ENCODE measurements at regions not wholly inside any gene's neighbourhood (a gene's known extent, or its start where the extent isn't known, plus 50 kb on each side); places are given as distances from the start of the nearest gene placed in this dataset.
"Not testable (repeated sequence)": the region's sequence is repeated elsewhere in the genome, so short reads cannot be mapped to it uniquely, and the experiment has no call there.

- DNase-seq (ENCODE audit: low spot score): no peak
These were observed 67.2 kb upstream of the RAB6C start for GRCh38 chr2:129912066-129912820.

- no peak for DNase-seq (ENCODE audit: low spot score)
These were observed 66.4 kb upstream of the RAB6C start for GRCh38 chr2:129912871-129913694.

- DNase-seq (ENCODE audit: low spot score): no peak
These were observed 65.6 kb upstream of the RAB6C start for GRCh38 chr2:129913695-129914495.

GRCh38 chr2:129914538-129915302 is 64.7 kb upstream of the RAB6C start:
- no peak for DNase-seq (ENCODE audit: low spot score)

GRCh38 chr2:129915303-129915840 is 64.1 kb upstream of the RAB6C start:
- no peak for DNase-seq (ENCODE audit: low spot score)

- no peak for DNase-seq (ENCODE audit: low spot score)
These were observed 60.9 kb upstream of the RAB6C start for GRCh38 chr2:129918604-129919003.

GRCh38 chr2:129922571-129923264 is 56.7 kb upstream of the RAB6C start:
- no peak for DNase-seq (ENCODE audit: low spot score)

GRCh38 chr2:129923265-129924091 is 56.0 kb upstream of the RAB6C start:
- DNase-seq (ENCODE audit: low spot score): peak; percentile 73

GRCh38 chr2:129924115-129924514 is 55.4 kb upstream of the RAB6C start:
- DNase-seq (ENCODE audit: low spot score): not testable (repeated sequence)

- no peak for DNase-seq (ENCODE audit: low spot score)
These were observed 54.1 kb upstream of the RAB6C start for GRCh38 chr2:129925381-129925780.

GRCh38 chr2:129927696-129928095 is 51.8 kb upstream of the RAB6C start:
- DNase-seq (ENCODE audit: low spot score): no peak

GRCh38 chr2:129929321-129930290 is 49.9 kb upstream of the RAB6C start:
- peak; percentile 91 for DNase-seq (ENCODE audit: low spot score)

All from putamen (tissue), 1 donor.